IMR-90 (cell line): ENCODE measurements at regions not wholly inside any gene's neighbourhood (a gene's known extent, or its start where the extent isn't known, plus 50 kb on each side); places are given as distances from the start of the nearest gene placed in this dataset.
"Not testable (repeated sequence)": the region's sequence is repeated elsewhere in the genome, so short reads cannot be mapped to it uniquely, and the experiment has no call there.

Experiments used
- ATAC-seq: fragments of 200-7000 bp; cut with Tn5 transposase; 2 replicates; pipeline ENCODE4 v1.9.1; 2020; ENCODE audit warnings: low read depth, mild to moderate bottlenecking, moderate library complexity
- BruUV-seq: library from RNA; stranded (reverse); fragments of 400-500 nt; replicated peaks from 2 replicates; lab custom pipeline; 2021; lab: Mats Ljungman, UMichigan
- CTCF ChIA-PET: fragments of 300-600 bp; formaldehyde crosslinking; extraction: SDS; loops from one replicate; lab custom pipeline; 2021; ENCODE audit warnings: antibody characterized with exemption; lab: Yijun Ruan, JAX
- POLR2A ChIA-PET: fragments of 300-600 bp; sonication (Branson Sonifier 250); formaldehyde crosslinking; loops from one replicate; lab custom pipeline; 2022; ENCODE audit warnings: antibody characterized with exemption; ENCODE audit not compliant: unreplicated experiment; lab: Charles Lee
- DNase-seq: peaks from one replicate; pipeline ENCODE4 v3.0.0; 2013
- H2AFZ ChIP-seq: replicated peaks from 2 replicates; pipeline ENCODE3; 2013; ENCODE audit warnings: low read length, mild to moderate bottlenecking; ENCODE audit not compliant: poor library complexity
- H2AK5ac ChIP-seq: 2 replicates; pipeline ENCODE4 v1.6.1; 2013; ENCODE audit warnings: low read depth, low read length, inconsistent platforms
- H2AK9ac ChIP-seq: replicated peaks from 2 replicates; pipeline ENCODE3; 2013; ENCODE audit warnings: mild to moderate bottlenecking, low read depth, low read length, moderate library complexity; ENCODE audit not compliant: poor library complexity
- H2BK120ac ChIP-seq: 2 replicates; pipeline ENCODE4 v1.6.1; 2013; ENCODE audit warnings: low read depth, low read length, inconsistent platforms
- H2BK15ac ChIP-seq: 3 replicates; pipeline ENCODE4 v1.6.1; 2013; ENCODE audit warnings: low read depth, low read length, inconsistent platforms
- H2BK20ac ChIP-seq: 2 replicates; pipeline ENCODE4 v1.6.1; 2013; ENCODE audit warnings: low read depth, mild to moderate bottlenecking, inconsistent platforms, low read length, moderate library complexity
- H2BK5ac ChIP-seq: 2 replicates; pipeline ENCODE4 v1.6.1; 2013; ENCODE audit warnings: mild to moderate bottlenecking, low read depth, low read length, inconsistent platforms; ENCODE audit not compliant: poor library complexity, severe bottlenecking
- H3K14ac ChIP-seq: replicated peaks from 2 replicates; pipeline ENCODE4 v1.6.1; 2013; ENCODE audit warnings: low read depth, low read length, inconsistent platforms
- H3K18ac ChIP-seq: 2 replicates; pipeline ENCODE4 v1.6.1; 2013; ENCODE audit warnings: low read depth, low read length, control low read depth
- H3K23ac ChIP-seq: 2 replicates; pipeline ENCODE4 v1.6.1; 2013; ENCODE audit warnings: low read depth, low read length, inconsistent platforms
- H3K27ac ChIP-seq: 2 replicates; pipeline ENCODE4 v1.5.1; 2013; ENCODE audit warnings: mild to moderate bottlenecking, control low read depth, low read length; ENCODE audit not compliant: insufficient read depth
- H3K27me3 ChIP-seq: 2 replicates; pipeline ENCODE4 v1.6.1; 2013; ENCODE audit warnings: low read length; ENCODE audit not compliant: control insufficient read depth, insufficient read depth
- H3K36me3 ChIP-seq: 2 replicates; pipeline ENCODE4 v1.6.1; 2013; ENCODE audit warnings: low read length, mixed read lengths; ENCODE audit not compliant: control insufficient read depth, insufficient read depth
- H3K4ac ChIP-seq: 2 replicates; pipeline ENCODE4 v1.6.1; 2013; ENCODE audit warnings: low read depth, low read length, inconsistent platforms
- H3K4me1 ChIP-seq: 2 replicates; pipeline ENCODE4 v1.6.1; 2013; ENCODE audit warnings: low read length, mixed read lengths; ENCODE audit not compliant: control insufficient read depth, insufficient read depth
- H3K4me2 ChIP-seq: 2 replicates; pipeline ENCODE4 v1.6.1; 2013; ENCODE audit warnings: low read depth, mild to moderate bottlenecking, control low read depth, low read length, moderate library complexity
- H3K4me3 ChIP-seq: 2 replicates; pipeline ENCODE4 v1.5.1; 2013; ENCODE audit warnings: low read depth, mild to moderate bottlenecking, control low read depth, low read length, moderate library complexity; ENCODE audit not compliant: insufficient read depth
- H3K56ac ChIP-seq: 2 replicates; pipeline ENCODE4 v1.6.1; 2013; ENCODE audit warnings: low read length, inconsistent platforms; ENCODE audit not compliant: insufficient read depth; ENCODE audit errors: extremely low read depth
- H3K79me1 ChIP-seq, 2 experiments: 2 replicates each; pipeline ENCODE4 v1.6.1; 2013; ENCODE audit warnings: low read length in 2 of 2, inconsistent platforms in 1 of 2, low read depth in 1 of 2
- H3K9ac ChIP-seq: 2 replicates; pipeline ENCODE4 v1.6.1; 2013; ENCODE audit warnings: low read depth, low read length, control low read depth
- H3K9me1 ChIP-seq: 2 replicates; pipeline ENCODE4 v1.6.1; 2013; ENCODE audit warnings: low read length, inconsistent platforms; ENCODE audit not compliant: insufficient read depth
- H3K9me3 ChIP-seq: 2 replicates; pipeline ENCODE4 v1.6.1; 2013; ENCODE audit warnings: low read length; ENCODE audit not compliant: control insufficient read depth, insufficient read depth
- H4K20me1 ChIP-seq: 2 replicates; pipeline ENCODE4 v1.6.1; 2013; ENCODE audit warnings: low read length, inconsistent platforms; ENCODE audit not compliant: insufficient read depth
- H4K5ac ChIP-seq: 2 replicates; pipeline ENCODE4 v1.6.1; 2013; ENCODE audit warnings: mild to moderate bottlenecking, low read depth, low read length, control low read depth
- H4K8ac ChIP-seq, 2 experiments: 2 replicates each; pipeline ENCODE4 v1.6.1; 2013; ENCODE audit warnings: low read depth in 2 of 2, low read length in 2 of 2, control low read depth in 1 of 2, inconsistent platforms in 1 of 2
- H4K91ac ChIP-seq: 2 replicates; pipeline ENCODE4 v1.6.1; 2013; ENCODE audit warnings: low read depth, low read length, inconsistent platforms; ENCODE audit not compliant: insufficient read depth
- WGBS, 2 experiments: methylation state at CpG; one replicate each; pipeline versions ENCODE4 v1.1.5 to v1.1.7; 2013; ENCODE audit warnings: missing lambda C conversion rate in 2 of 2; ENCODE audit not compliant: insufficient read length in 1 of 2; ENCODE audit errors: extremely low coverage in 2 of 2; 5-methylcytosine and 5-hydroxymethylcytosine counted together
- dilution Hi-C: fragments of 300-500 bp; cut with HindIII; formaldehyde crosslinking; loops from one replicate; pipeline ENCODE4 v1.14.3; 2018; ENCODE audit warnings: low sequenced_read_pairs; ENCODE audit not compliant: unreplicated experiment
- in situ Hi-C: fragments of 300-500 bp; cut with MboI; formaldehyde crosslinking; loops from 3 replicates; pipeline ENCODE4 v1.14.3; 2019; ENCODE audit warnings: low sequenced_read_pairs, inconsistent platforms, mixed read lengths
- intact Hi-C: fragments of 100-400 bp; cut with micrococcal nuclease; formaldehyde crosslinking; loops from 2 replicates; pipeline ENCODE4 v1.10.0; 2022

DNA sequence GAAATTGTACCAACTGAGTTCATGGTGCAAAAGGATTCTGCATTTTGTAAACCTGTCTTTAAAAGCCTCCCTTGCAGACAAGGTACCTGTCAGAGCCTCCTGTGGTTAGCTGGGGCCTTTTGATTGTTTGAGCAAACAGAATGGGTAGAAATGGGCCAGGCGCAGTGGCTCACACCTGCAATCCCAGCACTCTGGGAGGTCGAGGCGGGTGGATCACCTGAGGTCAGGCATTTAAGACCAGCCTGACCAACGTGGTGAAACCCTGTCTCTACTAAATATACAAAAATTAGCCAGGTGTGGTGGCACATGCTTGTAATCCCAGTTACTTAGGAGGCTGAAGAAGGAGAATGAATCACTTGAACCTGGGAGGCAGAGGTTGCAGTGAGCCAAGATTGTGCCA is 332.9 kb upstream of the ID2 start:
- no CpG with 5 or more reads among the region's 4 CpGs for WGBS, 2 experiments

More for the DNA sequence above, 332.9 kb upstream of the ID2 start:
- H3K9ac ChIP-seq, H3K4me3 ChIP-seq, H3K14ac ChIP-seq, H3K36me3 ChIP-seq, H3K4me1 ChIP-seq, H3K56ac ChIP-seq, H4K5ac ChIP-seq, H4K91ac ChIP-seq, H3K27me3 ChIP-seq, H3K9me3 ChIP-seq, H2AK9ac ChIP-seq, H3K18ac ChIP-seq, H4K20me1 ChIP-seq, H2BK15ac ChIP-seq, ATAC-seq, H2AFZ ChIP-seq, DNase-seq, H2AK5ac ChIP-seq, dilution Hi-C loops, H2BK5ac ChIP-seq, H3K9me1 ChIP-seq, H3K27ac ChIP-seq, BruUV-seq, H3K4ac ChIP-seq, H3K79me1 ChIP-seq, H4K8ac ChIP-seq, H3K4me2 ChIP-seq, in situ Hi-C loops, H2BK20ac ChIP-seq, H2BK120ac ChIP-seq, POLR2A ChIA-PET, intact Hi-C loops, CTCF ChIA-PET, H3K23ac ChIP-seq: not testable (repeated sequence)
